ENCODE measurements at regions not wholly inside any gene's neighbourhood (a gene's known extent, or its start where the extent isn't known, plus 50 kb on each side); places are given as distances from the start of the nearest gene placed in this dataset.
A peak's percentile ranks its signal among the peaks of the same experiment; 100 is the strongest.
"Not testable (repeated sequence)": the region's sequence is repeated elsewhere in the genome, so short reads cannot be mapped to it uniquely, and the experiment has no call there.

GRCh38 chr16:34063498-34064157 is 604.2 kb downstream of the TP53TG3F start:
- peak; percentile 7 for DNase-seq (ENCODE audit: low read depth, low spot score)
- H3K9ac ChIP-seq (replicated peaks; ENCODE audit: extremely low read depth, insufficient read depth, low read length); intact Hi-C loops (cut with micrococcal nuclease); H3K27ac ChIP-seq (ENCODE audit: insufficient read depth, low read depth, low read length); BruUV-seq (replicated peaks); H3K4me2 ChIP-seq (ENCODE audit: insufficient read depth, low read length); H4K20me1 ChIP-seq (replicated peaks; ENCODE audit: control insufficient read depth, extremely low read depth, insufficient read depth, low read length); H3K79me2 ChIP-seq (ENCODE audit: control insufficient read depth, insufficient read depth, low read length); FAIRE-seq; H3K4me3 ChIP-seq (replicated peaks in 1 of 3; ENCODE audit: insufficient read depth in 1 of 3, low read depth in 1 of 3, low read length in 3 of 3); CTCF ChIA-PET; dilution Hi-C loops (cut with MboI; ENCODE audit: extremely low pct_ligation_motif_present, low sequenced_read_pairs); H3K4me1 ChIP-seq (ENCODE audit: control insufficient read depth, extremely low read depth, insufficient read depth, low read length); POLR2A ChIA-PET; H3K9me1 ChIP-seq (replicated peaks; ENCODE audit: control insufficient read depth, extremely low read depth, insufficient read depth, low read length); H3K36me3 ChIP-seq (ENCODE audit: control insufficient read depth in 2 of 2, extremely low read depth in 1 of 2, insufficient read depth in 2 of 2, low read length in 2 of 2); H2AFZ ChIP-seq (ENCODE audit: low read depth, low read length); H3K27me3 ChIP-seq (ENCODE audit: control insufficient read depth in 2 of 2, insufficient read depth in 2 of 2, low read length in 2 of 2): not testable (repeated sequence)
- peaks cover 23% of the 10 kb centered on the region for H3K9me3 ChIP-seq (replicated peaks; ENCODE audit: control insufficient read depth, insufficient read depth, low read length)

DNA sequence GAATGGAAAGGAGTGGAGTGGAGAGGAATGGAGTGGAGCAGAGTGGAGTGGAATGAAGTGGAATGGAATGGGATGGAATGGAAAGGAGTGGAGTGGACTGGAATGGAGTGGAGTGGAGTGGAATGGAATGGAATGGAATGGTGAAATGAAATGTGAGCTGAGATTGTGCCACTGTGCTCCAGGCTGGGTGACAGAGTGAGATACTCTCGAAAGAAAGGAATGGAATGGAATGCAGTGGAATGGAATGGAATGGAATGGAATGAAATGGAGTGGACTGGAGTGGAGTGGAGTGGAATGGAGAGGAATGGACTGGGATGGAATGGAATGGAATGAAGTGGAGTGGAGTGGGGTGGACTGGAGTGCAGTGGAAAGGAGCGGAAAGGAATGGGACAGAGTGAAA is 605.2 kb downstream of the TP53TG3F start:
- H3K27me3 ChIP-seq (ENCODE audit: control insufficient read depth in 2 of 2, insufficient read depth in 2 of 2, low read length in 2 of 2); intact Hi-C loops (cut with micrococcal nuclease); POLR2A ChIA-PET; H3K9me1 ChIP-seq (replicated peaks; ENCODE audit: control insufficient read depth, extremely low read depth, insufficient read depth, low read length); dilution Hi-C loops (cut with MboI; ENCODE audit: extremely low pct_ligation_motif_present, low sequenced_read_pairs); H3K4me3 ChIP-seq (replicated peaks in 1 of 3; ENCODE audit: insufficient read depth in 1 of 3, low read depth in 1 of 3, low read length in 3 of 3); H3K4me2 ChIP-seq (ENCODE audit: insufficient read depth, low read length); H3K9ac ChIP-seq (replicated peaks; ENCODE audit: extremely low read depth, insufficient read depth, low read length); CTCF ChIA-PET; H3K36me3 ChIP-seq (ENCODE audit: control insufficient read depth in 2 of 2, extremely low read depth in 1 of 2, insufficient read depth in 2 of 2, low read length in 2 of 2); H2AFZ ChIP-seq (ENCODE audit: low read depth, low read length); H3K79me2 ChIP-seq (ENCODE audit: control insufficient read depth, insufficient read depth, low read length); FAIRE-seq; H3K27ac ChIP-seq (ENCODE audit: insufficient read depth, low read depth, low read length); H3K4me1 ChIP-seq (ENCODE audit: control insufficient read depth, extremely low read depth, insufficient read depth, low read length); H4K20me1 ChIP-seq (replicated peaks; ENCODE audit: control insufficient read depth, extremely low read depth, insufficient read depth, low read length); BruUV-seq (replicated peaks): not testable (repeated sequence)
- peak; percentile 2 for DNase-seq (ENCODE audit: low read depth, low spot score)
- peaks cover 26% of the 10 kb centered on the region for H3K9me3 ChIP-seq (replicated peaks; ENCODE audit: control insufficient read depth, insufficient read depth, low read length)

GRCh38 chr16:34069731-34070130 is 610.3 kb downstream of the TP53TG3F start:
- H3K27ac ChIP-seq (ENCODE audit: insufficient read depth, low read depth, low read length); H3K27me3 ChIP-seq (ENCODE audit: control insufficient read depth in 2 of 2, insufficient read depth in 2 of 2, low read length in 2 of 2); H4K20me1 ChIP-seq (replicated peaks; ENCODE audit: control insufficient read depth, extremely low read depth, insufficient read depth, low read length); H2AFZ ChIP-seq (ENCODE audit: low read depth, low read length); H3K9ac ChIP-seq (replicated peaks; ENCODE audit: extremely low read depth, insufficient read depth, low read length); CTCF ChIA-PET; H3K4me3 ChIP-seq (replicated peaks in 1 of 3; ENCODE audit: insufficient read depth in 1 of 3, low read depth in 1 of 3, low read length in 3 of 3); H3K4me1 ChIP-seq (ENCODE audit: control insufficient read depth, extremely low read depth, insufficient read depth, low read length); H3K9me1 ChIP-seq (replicated peaks; ENCODE audit: control insufficient read depth, extremely low read depth, insufficient read depth, low read length); intact Hi-C loops (cut with micrococcal nuclease); POLR2A ChIA-PET; BruUV-seq (replicated peaks); dilution Hi-C loops (cut with MboI; ENCODE audit: extremely low pct_ligation_motif_present, low sequenced_read_pairs); H3K4me2 ChIP-seq (ENCODE audit: insufficient read depth, low read length); FAIRE-seq; H3K36me3 ChIP-seq (ENCODE audit: control insufficient read depth in 2 of 2, extremely low read depth in 1 of 2, insufficient read depth in 2 of 2, low read length in 2 of 2); H3K79me2 ChIP-seq (ENCODE audit: control insufficient read depth, insufficient read depth, low read length): not testable (repeated sequence)
- H3K9me3 ChIP-seq (replicated peaks; ENCODE audit: control insufficient read depth, insufficient read depth, low read length), result peaks cover 10% of the 10 kb centered on the region
- DNase-seq (ENCODE audit: low read depth, low spot score), result peak; percentile 1

All from endothelial cell of umbilical vein (primary cell).